OCI-LY7 (cell line): ENCODE measurements at regions not wholly inside any gene's neighbourhood (a gene's known extent, or its start where the extent isn't known, plus 50 kb on each side); places are given as distances from the start of the nearest gene placed in this dataset.

ENCODE experiments used
- BruUV-seq: library from RNA; stranded (reverse); fragments of 400-500 nt; replicated peaks from 2 replicates; lab custom pipeline; 2021; lab: Mats Ljungman, UMichigan
- CTCF ChIA-PET: fragments of 300-600 bp; sonication (Branson Sonifier 250); formaldehyde crosslinking; loops from one replicate; lab custom pipeline; 2022; ENCODE audit warnings: antibody characterized with exemption; ENCODE audit not compliant: unreplicated experiment; lab: Charles Lee
- POLR2A ChIA-PET: fragments of 300-600 bp; sonication (Branson Sonifier 250); formaldehyde crosslinking; loops from one replicate; lab custom pipeline; 2022; ENCODE audit warnings: antibody characterized with exemption; lab: Charles Lee
- DNase-seq: peaks from one replicate; pipeline ENCODE4 v3.0.0-alpha.2; 2015; ENCODE audit warnings: low spot score
- H2AFZ ChIP-seq: fragments of 200-600 bp; sonication (generic), shearing (Covaris generic); 2 replicates; pipeline ENCODE4 v1.6.1; 2014; ENCODE audit warnings: mild to moderate bottlenecking, antibody characterized with exemption, low read length, moderate library complexity
- H3K27ac ChIP-seq: fragments of 200-600 bp; sonication (generic); 2 replicates; pipeline ENCODE4 v1.5.1; 2014; ENCODE audit warnings: mixed run types, low read depth, mild to moderate bottlenecking, moderate library complexity, low read length, inconsistent platforms; ENCODE audit not compliant: poor library complexity, severe bottlenecking
- H3K36me3 ChIP-seq: fragments of 200-600 bp; sonication (generic); 2 replicates; pipeline ENCODE4 v1.6.1; 2014; ENCODE audit warnings: mild to moderate bottlenecking, antibody characterized with exemption, low read length, moderate library complexity, mixed read lengths; ENCODE audit not compliant: insufficient read depth
- H3K4me1 ChIP-seq: fragments of 200-600 bp; sonication (generic); 2 replicates; pipeline ENCODE4 v1.5.1; 2014; ENCODE audit warnings: mild to moderate bottlenecking, low read length; ENCODE audit not compliant: insufficient read depth, poor library complexity, severe bottlenecking
- H3K4me2 ChIP-seq: fragments of 200-600 bp; sonication (generic); 2 replicates; pipeline ENCODE4 v1.6.1; 2014; ENCODE audit warnings: mild to moderate bottlenecking, low read length
- H3K4me3 ChIP-seq: fragments of 200-600 bp; sonication (generic); 2 replicates; pipeline ENCODE4 v1.5.1; 2014; ENCODE audit warnings: mild to moderate bottlenecking, low read depth, low read length; ENCODE audit not compliant: poor library complexity, severe bottlenecking
- H3K79me2 ChIP-seq: fragments of 200-600 bp; sonication (generic); 2 replicates; pipeline ENCODE4 v1.6.1; 2016; ENCODE audit warnings: low read depth, mild to moderate bottlenecking, low read length, moderate library complexity, mixed read lengths; ENCODE audit not compliant: insufficient read depth
- H3K9me2 ChIP-seq: fragments of 200-600 bp; sonication (generic); 2 replicates; pipeline ENCODE4 v1.6.1; 2016; ENCODE audit warnings: mild to moderate bottlenecking, low read length, mixed read lengths; ENCODE audit not compliant: insufficient read depth
- H3K9me3 ChIP-seq: fragments of 200-600 bp; sonication (generic); 2 replicates; pipeline ENCODE4 v1.6.1; 2014; ENCODE audit warnings: mild to moderate bottlenecking, mixed run types, low read length, mixed read lengths
- H4K20me1 ChIP-seq: fragments of 200-600 bp; sonication (generic); 2 replicates; pipeline ENCODE4 v1.6.1; 2014; ENCODE audit warnings: mild to moderate bottlenecking, antibody characterized with exemption, low read length, moderate library complexity, mixed read lengths; ENCODE audit not compliant: insufficient read depth
- CTCF ChIP-seq: fragments of 200-600 bp; sonication (generic); conservative IDR thresholded peaks from 2 replicates; pipeline ENCODE4 v1.5.1; 2014; ENCODE audit warnings: mild to moderate bottlenecking, antibody characterized with exemption, low read length, moderate library complexity, mixed read lengths
- EZH2phosphoT487 ChIP-seq: fragments of 200-600 bp; sonication (generic); IDR thresholded peaks from 2 replicates; pipeline ENCODE4 v1.6.1; 2018; ENCODE audit warnings: low read depth, borderline replicate concordance, mild to moderate bottlenecking, mixed run types, antibody characterized with exemption, low read length, moderate library complexity, mixed read lengths
- intact Hi-C: fragments of 100-400 bp; cut with micrococcal nuclease; formaldehyde crosslinking; loops from one replicate; pipeline ENCODE4 v1.10.0; 2022; ENCODE audit not compliant: unreplicated experiment

- ChIA-PET CTCF (no interaction called here), POLR2A (no interaction called here)
- no peaks in the 10 kb centered on the region for H3K36me3 ChIP-seq
These were observed 210.0 kb upstream of the NT5C1B start for GRCh38 chr2:18799397-18799796.

GRCh38 chr2:18797133-18797845 is 207.9 kb upstream of the NT5C1B start:
- H3K27ac ChIP-seq: no peak overlapping the region
- no peak overlapping the region for H2AFZ ChIP-seq
- intact Hi-C loops: no loop called here
- H4K20me1 ChIP-seq: no peaks in the 10 kb centered on the region
- TF ChIP-seq EZH2phosphoT487 (no peak), CTCF (no peak)
- no TSS peak for BruUV-seq
- H3K9me2 ChIP-seq: no peaks in the 10 kb centered on the region
- H3K79me2 ChIP-seq: no peaks in the 10 kb centered on the region
- no peaks in the 10 kb centered on the region for H3K4me1 ChIP-seq
- no peak for DNase-seq
- ChIA-PET POLR2A (interaction anchor here (0.5 kb wide), 1 partner anchor 839 kb away, joined by 3 read pairs; no protein-coding TSS in a partner anchor), CTCF (no interaction called here)
- no peak overlapping the region for H3K4me3 ChIP-seq
- no peak overlapping the region for H3K4me2 ChIP-seq
- H3K9me3 ChIP-seq: no peaks in the 10 kb centered on the region
- H3K36me3 ChIP-seq: no peaks in the 10 kb centered on the region

More at GRCh38 chr2:18799397-18799796, 210.0 kb upstream of the NT5C1B start:
- Histone ChIP-seq H3K27ac (no peak overlapping the region), H2AFZ (no peak overlapping the region), H3K9me3 (no peaks in the 10 kb centered on the region), H3K4me1 (no peaks in the 10 kb centered on the region), H3K9me2 (no peaks in the 10 kb centered on the region), H3K4me3 (no peak overlapping the region), H3K4me2 (no peak overlapping the region), H3K79me2 (no peaks in the 10 kb centered on the region), H4K20me1 (no peaks in the 10 kb centered on the region)
- intact Hi-C loops: no loop called here
- BruUV-seq: no TSS peak
- TF ChIP-seq EZH2phosphoT487 (no peak), CTCF (no peak)
- DNase-seq: no peak

GRCh38 chr2:18795906-18796305 is 206.5 kb upstream of the NT5C1B start:
- H3K9me2 ChIP-seq: no peaks in the 10 kb centered on the region
- ChIA-PET POLR2A (no interaction called here), CTCF (no interaction called here)
- H3K27ac ChIP-seq: no peak overlapping the region
- no peaks in the 10 kb centered on the region for H3K9me3 ChIP-seq
- no peak overlapping the region for H2AFZ ChIP-seq
- BruUV-seq: no TSS peak
- TF ChIP-seq CTCF: no peak
- no peak for TF ChIP-seq EZH2phosphoT487
- no peak overlapping the region for H3K4me3 ChIP-seq
- no peaks in the 10 kb centered on the region for H3K36me3 ChIP-seq
- H3K4me1 ChIP-seq: no peaks in the 10 kb centered on the region
- H3K4me2 ChIP-seq: no peak overlapping the region
- intact Hi-C loops: no loop called here
- H4K20me1 ChIP-seq: no peaks in the 10 kb centered on the region
- H3K79me2 ChIP-seq: no peaks in the 10 kb centered on the region
- DNase-seq: no peak
